ENCODE measurements at regions not wholly inside any gene's neighbourhood (a gene's known extent, or its start where the extent isn't known, plus 50 kb on each side); places are given as distances from the start of the nearest gene placed in this dataset.

GRCh38 chr13:99863789-99864626, 107.6 kb downstream of the ZIC5 start:
- TF ChIP-seq, protein P1, sequence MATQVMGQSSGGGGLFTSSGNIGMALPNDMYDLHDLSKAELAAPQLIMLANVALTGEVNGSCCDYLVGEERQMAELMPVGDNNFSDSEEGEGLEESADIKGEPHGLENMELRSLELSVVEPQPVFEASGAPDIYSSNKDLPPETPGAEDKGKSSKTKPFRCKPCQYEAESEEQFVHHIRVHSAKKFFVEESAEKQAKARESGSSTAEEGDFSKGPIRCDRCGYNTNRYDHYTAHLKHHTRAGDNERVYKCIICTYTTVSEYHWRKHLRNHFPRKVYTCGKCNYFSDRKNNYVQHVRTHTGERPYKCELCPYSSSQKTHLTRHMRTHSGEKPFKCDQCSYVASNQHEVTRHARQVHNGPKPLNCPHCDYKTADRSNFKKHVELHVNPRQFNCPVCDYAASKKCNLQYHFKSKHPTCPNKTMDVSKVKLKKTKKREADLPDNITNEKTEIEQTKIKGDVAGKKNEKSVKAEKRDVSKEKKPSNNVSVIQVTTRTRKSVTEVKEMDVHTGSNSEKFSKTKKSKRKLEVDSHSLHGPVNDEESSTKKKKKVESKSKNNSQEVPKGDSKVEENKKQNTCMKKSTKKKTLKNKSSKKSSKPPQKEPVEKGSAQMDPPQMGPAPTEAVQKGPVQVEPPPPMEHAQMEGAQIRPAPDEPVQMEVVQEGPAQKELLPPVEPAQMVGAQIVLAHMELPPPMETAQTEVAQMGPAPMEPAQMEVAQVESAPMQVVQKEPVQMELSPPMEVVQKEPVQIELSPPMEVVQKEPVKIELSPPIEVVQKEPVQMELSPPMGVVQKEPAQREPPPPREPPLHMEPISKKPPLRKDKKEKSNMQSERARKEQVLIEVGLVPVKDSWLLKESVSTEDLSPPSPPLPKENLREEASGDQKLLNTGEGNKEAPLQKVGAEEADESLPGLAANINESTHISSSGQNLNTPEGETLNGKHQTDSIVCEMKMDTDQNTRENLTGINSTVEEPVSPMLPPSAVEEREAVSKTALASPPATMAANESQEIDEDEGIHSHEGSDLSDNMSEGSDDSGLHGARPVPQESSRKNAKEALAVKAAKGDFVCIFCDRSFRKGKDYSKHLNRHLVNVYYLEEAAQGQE (IDR thresholded peaks at IDR 0.05; ENCODE audit: insufficient read depth in 1 of 2, low read depth in 2 of 2, low read length in 2 of 2): no peak
- TF ChIP-seq POLR2AphosphoS5 (IDR thresholded peaks at IDR 0.05; ENCODE audit: low read depth, low read length) (no peak), SIN3A (IDR thresholded peaks at IDR 0.05; ENCODE audit: borderline replicate concordance, insufficient read depth, low read length) (no peak)

Data from PFSK-1 (cell line).